ENCODE measurements at regions not wholly inside any gene's neighbourhood (a gene's known extent, or its start where the extent isn't known, plus 50 kb on each side); places are given as distances from the start of the nearest gene placed in this dataset.

- Histone ChIP-seq H3K4ac (ENCODE audit: low read depth in 1 of 2, low read length in 2 of 2) (no peak overlapping the region), H3K27ac (ENCODE audit: low read length, poor library complexity, severe bottlenecking) (no peak overlapping the region)
- no CpG with 5 or more reads among the region's 8 CpGs for WGBS
These were observed 198.0 kb downstream of the TJP1 start for GRCh38 chr15:29624271-29624670.

GRCh38 chr15:29623116-29623639 lies 199.1 kb downstream of the TJP1 start:
- Histone ChIP-seq H3K23ac (ENCODE audit: low read length in 2 of 2) (no peak overlapping the region), H3K4me2 (ENCODE audit: low read length, poor library complexity, severe bottlenecking) (no peak overlapping the region), H2BK12ac (ENCODE audit: low read length in 2 of 2) (no peak overlapping the region), H3K79me1 (replicated peaks; ENCODE audit: low read length, poor library complexity, severe bottlenecking) (no peaks in the 10 kb centered on the region), H4K8ac (ENCODE audit: low read length) (no peak overlapping the region), H3K18ac (ENCODE audit: low read depth in 1 of 2, low read length in 2 of 2) (no peak overlapping the region), H3K36me3 (ENCODE audit: control insufficient read depth in 1 of 2, insufficient read depth in 2 of 2, low read depth in 1 of 2, low read length in 2 of 2) (no peaks in the 10 kb centered on the region), H2BK5ac (ENCODE audit: low read depth, low read length, poor library complexity, severe bottlenecking) (no peak overlapping the region), H3K4me3 (ENCODE audit: insufficient read depth in 1 of 2, low read depth in 1 of 2, low read length in 2 of 2) (no peak overlapping the region), H2BK15ac (ENCODE audit: low read depth, poor library complexity, severe bottlenecking) (no peak overlapping the region), H4K91ac (ENCODE audit: low read length) (no peak overlapping the region), H3K14ac (ENCODE audit: low read length in 2 of 2) (no peak overlapping the region), H3K4ac (ENCODE audit: low read depth in 1 of 2, low read length in 2 of 2) (no peak overlapping the region), H2AK5ac (ENCODE audit: low read length, severe bottlenecking) (no peak overlapping the region), H3K27me3 (ENCODE audit: control insufficient read depth in 1 of 2, insufficient read depth in 1 of 2, low read length in 2 of 2) (peaks cover 3 to 4% of the 10 kb centered on the region in 2 experiments), H3K9me3 (ENCODE audit: control insufficient read depth, low read length) (no peaks in the 10 kb centered on the region), H3K27ac (ENCODE audit: low read length, poor library complexity, severe bottlenecking) (no peak overlapping the region), H2AFZ (ENCODE audit: low read depth, low read length) (no peak overlapping the region), H3K9ac (ENCODE audit: low read length) (no peak overlapping the region), H3K4me1 (ENCODE audit: control insufficient read depth, insufficient read depth, low read depth, low read length) (no peaks in the 10 kb centered on the region), H2BK120ac (ENCODE audit: low read depth, low read length) (no peak overlapping the region)
- 69% methylated on average over 6 of the region's 6 CpGs for WGBS
- DNase-seq = no peak

More at GRCh38 chr15:29624271-29624670, 198.0 kb downstream of the TJP1 start:
- Histone ChIP-seq H4K8ac (ENCODE audit: low read length) (no peak overlapping the region), H4K91ac (ENCODE audit: low read length) (no peak overlapping the region), H3K14ac (ENCODE audit: low read length in 2 of 2) (no peak overlapping the region), H3K4me1 (ENCODE audit: control insufficient read depth, insufficient read depth, low read depth, low read length) (no peaks in the 10 kb centered on the region), H3K9me3 (ENCODE audit: control insufficient read depth, low read length) (no peaks in the 10 kb centered on the region), H3K23ac (ENCODE audit: low read length in 2 of 2) (no peak overlapping the region), H2AK5ac (ENCODE audit: low read length, severe bottlenecking) (no peak overlapping the region), H2BK5ac (ENCODE audit: low read depth, low read length, poor library complexity, severe bottlenecking) (no peak overlapping the region), H2AFZ (ENCODE audit: low read depth, low read length) (no peak overlapping the region), H3K4me3 (ENCODE audit: insufficient read depth in 1 of 2, low read depth in 1 of 2, low read length in 2 of 2) (no peak overlapping the region), H3K36me3 (ENCODE audit: control insufficient read depth in 1 of 2, insufficient read depth in 2 of 2, low read depth in 1 of 2, low read length in 2 of 2) (no peaks in the 10 kb centered on the region), H3K79me1 (replicated peaks; ENCODE audit: low read length, poor library complexity, severe bottlenecking) (no peaks in the 10 kb centered on the region), H2BK120ac (ENCODE audit: low read depth, low read length) (no peak overlapping the region), H2BK15ac (ENCODE audit: low read depth, poor library complexity, severe bottlenecking) (no peak overlapping the region), H2BK12ac (ENCODE audit: low read length in 2 of 2) (no peak overlapping the region), H3K9ac (ENCODE audit: low read length) (no peak overlapping the region), H3K27me3 (ENCODE audit: control insufficient read depth in 1 of 2, insufficient read depth in 1 of 2, low read length in 2 of 2) (peaks cover 3 to 4% of the 10 kb centered on the region in 2 experiments), H3K4me2 (ENCODE audit: low read length, poor library complexity, severe bottlenecking) (no peak overlapping the region), H3K18ac (ENCODE audit: low read depth in 1 of 2, low read length in 2 of 2) (no peak overlapping the region)
- no peak for DNase-seq

- Histone ChIP-seq H3K23ac (ENCODE audit: low read length in 2 of 2) (no peak overlapping the region), H2BK12ac (ENCODE audit: low read length in 2 of 2) (no peak overlapping the region), H2BK5ac (ENCODE audit: low read depth, low read length, poor library complexity, severe bottlenecking) (no peak overlapping the region), H2BK15ac (ENCODE audit: low read depth, poor library complexity, severe bottlenecking) (no peak overlapping the region), H3K14ac (ENCODE audit: low read length in 2 of 2) (no peak overlapping the region), H3K36me3 (ENCODE audit: control insufficient read depth in 1 of 2, insufficient read depth in 2 of 2, low read depth in 1 of 2, low read length in 2 of 2) (no peaks in the 10 kb centered on the region), H3K4ac (ENCODE audit: low read depth in 1 of 2, low read length in 2 of 2) (no peak overlapping the region), H2AK5ac (ENCODE audit: low read length, severe bottlenecking) (no peak overlapping the region), H3K9me3 (ENCODE audit: control insufficient read depth, low read length) (no peaks in the 10 kb centered on the region), H3K4me3 (ENCODE audit: insufficient read depth in 1 of 2, low read depth in 1 of 2, low read length in 2 of 2) (no peak overlapping the region), H3K4me2 (ENCODE audit: low read length, poor library complexity, severe bottlenecking) (no peak overlapping the region), H3K18ac (ENCODE audit: low read depth in 1 of 2, low read length in 2 of 2) (no peak overlapping the region), H3K27me3 (ENCODE audit: control insufficient read depth in 1 of 2, insufficient read depth in 1 of 2, low read length in 2 of 2) (peaks cover 3 to 4% of the 10 kb centered on the region in 2 experiments), H3K79me1 (replicated peaks; ENCODE audit: low read length, poor library complexity, severe bottlenecking) (no peaks in the 10 kb centered on the region), H2BK120ac (ENCODE audit: low read depth, low read length) (no peak overlapping the region), H4K8ac (ENCODE audit: low read length) (no peak overlapping the region), H3K4me1 (ENCODE audit: control insufficient read depth, insufficient read depth, low read depth, low read length) (no peaks in the 10 kb centered on the region), H4K91ac (ENCODE audit: low read length) (no peak overlapping the region), H3K9ac (ENCODE audit: low read length) (no peak overlapping the region), H2AFZ (ENCODE audit: low read depth, low read length) (no peak overlapping the region), H3K27ac (ENCODE audit: low read length, poor library complexity, severe bottlenecking) (no peak overlapping the region)
- DNase-seq = no peak
- WGBS = 81% methylated on average over 5 of the region's 7 CpGs
These were observed 199.6 kb downstream of the TJP1 start for GRCh38 chr15:29622637-29623036.

- Histone ChIP-seq H3K4me3 (ENCODE audit: insufficient read depth in 1 of 2, low read depth in 1 of 2, low read length in 2 of 2) (no peak overlapping the region), H3K9me3 (ENCODE audit: control insufficient read depth, low read length) (no peaks in the 10 kb centered on the region), H4K8ac (ENCODE audit: low read length) (no peak overlapping the region), H3K9ac (ENCODE audit: low read length) (no peak overlapping the region), H3K4me2 (ENCODE audit: low read length, poor library complexity, severe bottlenecking) (no peak overlapping the region), H3K18ac (ENCODE audit: low read depth in 1 of 2, low read length in 2 of 2) (no peak overlapping the region), H2BK15ac (ENCODE audit: low read depth, poor library complexity, severe bottlenecking) (no peak overlapping the region), H2BK120ac (ENCODE audit: low read depth, low read length) (no peak overlapping the region), H3K27ac (ENCODE audit: low read length, poor library complexity, severe bottlenecking) (no peak overlapping the region), H3K4me1 (ENCODE audit: control insufficient read depth, insufficient read depth, low read depth, low read length) (no peaks in the 10 kb centered on the region), H3K23ac (ENCODE audit: low read length in 2 of 2) (no peak overlapping the region), H2BK5ac (ENCODE audit: low read depth, low read length, poor library complexity, severe bottlenecking) (no peak overlapping the region), H3K14ac (ENCODE audit: low read length in 2 of 2) (no peak overlapping the region), H2AFZ (ENCODE audit: low read depth, low read length) (no peak overlapping the region), H3K79me1 (replicated peaks; ENCODE audit: low read length, poor library complexity, severe bottlenecking) (no peaks in the 10 kb centered on the region), H3K4ac (ENCODE audit: low read depth in 1 of 2, low read length in 2 of 2) (no peak overlapping the region), H4K91ac (ENCODE audit: low read length) (no peak overlapping the region), H2AK5ac (ENCODE audit: low read length, severe bottlenecking) (no peak overlapping the region), H3K36me3 (ENCODE audit: control insufficient read depth in 1 of 2, insufficient read depth in 2 of 2, low read depth in 1 of 2, low read length in 2 of 2) (no peaks in the 10 kb centered on the region), H3K27me3 (ENCODE audit: control insufficient read depth in 1 of 2, insufficient read depth in 1 of 2, low read length in 2 of 2) (peaks cover 3 to 4% of the 10 kb centered on the region in 2 experiments), H2BK12ac (ENCODE audit: low read length in 2 of 2) (no peak overlapping the region)
- DNase-seq = no peak
- 100% methylated on average over 2 of the region's 5 CpGs for WGBS
These were observed 200.7 kb downstream of the TJP1 start for GRCh38 chr15:29621616-29622015.

Data from mesenchymal stem cell (in vitro differentiated cells and primary cell).